ENCODE measurements at regions not wholly inside any gene's neighbourhood (a gene's known extent, or its start where the extent isn't known, plus 50 kb on each side); places are given as distances from the start of the nearest gene placed in this dataset.

DNA sequence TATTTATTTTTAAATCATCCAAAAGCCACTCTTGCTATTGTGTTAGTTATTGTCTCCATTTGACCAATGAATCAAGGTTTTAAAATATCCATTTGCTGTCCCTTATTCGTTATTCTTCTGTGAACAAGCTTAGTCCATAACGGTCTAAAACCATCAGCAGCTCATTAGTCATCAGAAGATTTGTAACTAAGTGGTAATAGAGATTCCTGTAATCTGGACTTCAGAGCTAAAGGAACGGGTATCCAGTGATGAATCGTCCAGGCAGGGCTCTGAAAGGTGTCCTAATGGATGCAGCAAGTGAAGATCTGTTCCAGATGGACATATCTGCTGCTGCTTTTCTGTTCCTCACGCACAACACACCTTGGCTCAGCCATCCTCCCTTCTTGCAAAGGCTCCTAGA, 362.7 kb upstream of the CFAP20DC start:
- no peak overlapping the region for H3K4me3 ChIP-seq (ENCODE audit: low read depth, low read length)
- TF ChIP-seq, protein P1, sequence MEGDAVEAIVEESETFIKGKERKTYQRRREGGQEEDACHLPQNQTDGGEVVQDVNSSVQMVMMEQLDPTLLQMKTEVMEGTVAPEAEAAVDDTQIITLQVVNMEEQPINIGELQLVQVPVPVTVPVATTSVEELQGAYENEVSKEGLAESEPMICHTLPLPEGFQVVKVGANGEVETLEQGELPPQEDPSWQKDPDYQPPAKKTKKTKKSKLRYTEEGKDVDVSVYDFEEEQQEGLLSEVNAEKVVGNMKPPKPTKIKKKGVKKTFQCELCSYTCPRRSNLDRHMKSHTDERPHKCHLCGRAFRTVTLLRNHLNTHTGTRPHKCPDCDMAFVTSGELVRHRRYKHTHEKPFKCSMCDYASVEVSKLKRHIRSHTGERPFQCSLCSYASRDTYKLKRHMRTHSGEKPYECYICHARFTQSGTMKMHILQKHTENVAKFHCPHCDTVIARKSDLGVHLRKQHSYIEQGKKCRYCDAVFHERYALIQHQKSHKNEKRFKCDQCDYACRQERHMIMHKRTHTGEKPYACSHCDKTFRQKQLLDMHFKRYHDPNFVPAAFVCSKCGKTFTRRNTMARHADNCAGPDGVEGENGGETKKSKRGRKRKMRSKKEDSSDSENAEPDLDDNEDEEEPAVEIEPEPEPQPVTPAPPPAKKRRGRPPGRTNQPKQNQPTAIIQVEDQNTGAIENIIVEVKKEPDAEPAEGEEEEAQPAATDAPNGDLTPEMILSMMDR (IDR thresholded peaks at IDR 0.05; ENCODE audit: low read depth, low read length), result no peak

DNA sequence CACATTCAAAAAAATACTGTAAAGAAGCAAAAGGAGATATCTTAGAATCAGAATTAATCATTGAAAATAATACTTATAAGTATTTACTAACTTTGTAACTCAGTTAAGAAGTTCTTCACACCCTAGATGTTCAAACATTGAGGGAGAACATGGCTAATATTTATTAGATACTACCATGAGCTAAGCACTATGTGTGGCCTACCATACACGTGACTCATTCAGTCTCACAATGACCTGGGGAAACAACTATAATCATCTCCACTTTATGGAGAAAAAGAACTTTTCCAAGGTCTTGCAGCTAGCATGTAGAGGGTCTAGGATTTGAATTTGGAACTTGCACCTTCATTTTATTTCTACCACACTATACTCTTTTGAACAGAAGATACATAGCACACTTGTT, 361.9 kb upstream of the CFAP20DC start:
- no peak overlapping the region for H3K4me3 ChIP-seq (ENCODE audit: low read depth, low read length)
- TF ChIP-seq, protein P1 (IDR thresholded peaks at IDR 0.05; ENCODE audit: low read depth, low read length), result no peak

DNA sequence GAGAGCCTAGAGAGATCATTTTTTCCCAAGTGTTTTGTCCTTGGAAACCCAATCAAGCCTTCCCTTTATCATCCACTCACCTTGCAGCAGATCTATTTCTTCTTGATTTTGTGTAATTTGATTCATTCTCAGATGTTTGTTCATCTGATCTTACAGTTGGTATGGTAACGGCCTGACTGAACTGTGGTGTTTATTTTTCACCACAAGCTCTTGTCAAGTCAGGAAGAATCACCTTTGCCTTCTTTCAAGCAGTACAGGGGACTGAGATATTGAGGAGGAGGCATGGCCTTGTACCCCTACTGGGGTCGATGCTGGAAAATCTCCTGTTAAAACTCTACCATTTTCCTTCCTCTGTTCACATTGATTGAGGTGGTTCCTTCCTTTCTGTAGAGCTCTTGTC, 361.4 kb upstream of the CFAP20DC start:
- TF ChIP-seq, protein P1 (IDR thresholded peaks at IDR 0.05; ENCODE audit: low read depth, low read length), result no peak
- no peak overlapping the region for H3K4me3 ChIP-seq (ENCODE audit: low read depth, low read length)

DNA sequence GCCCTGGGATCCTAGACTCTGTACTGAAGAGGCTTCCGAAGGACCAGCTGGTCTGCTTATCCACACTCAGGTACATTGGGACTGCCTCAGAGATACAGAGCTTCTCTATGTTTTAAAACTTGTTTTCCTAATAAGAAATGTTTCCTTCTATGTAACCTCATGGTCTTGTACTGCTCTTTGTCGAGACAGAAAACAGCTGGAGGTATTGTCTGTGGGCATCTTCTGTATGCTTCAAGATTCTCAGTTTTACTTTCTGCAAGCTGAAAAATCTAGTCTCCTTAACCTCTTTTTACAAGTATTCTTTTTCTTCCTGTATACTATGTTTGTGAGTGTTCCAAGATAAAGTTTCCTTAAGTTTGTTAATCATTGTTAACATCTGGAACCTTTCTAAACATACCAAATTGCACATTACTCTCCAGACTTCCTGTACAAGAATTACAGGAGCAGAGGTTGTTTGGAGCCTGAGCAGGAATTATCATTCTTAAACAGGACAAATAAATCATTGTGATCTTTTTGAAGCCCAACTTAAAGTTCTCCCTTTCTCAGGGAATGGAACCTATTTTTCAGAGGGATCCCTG, 358.3 kb upstream of the CFAP20DC start:
- TF ChIP-seq, protein P1 (IDR thresholded peaks at IDR 0.05; ENCODE audit: low read depth, low read length), result no peak

DNA sequence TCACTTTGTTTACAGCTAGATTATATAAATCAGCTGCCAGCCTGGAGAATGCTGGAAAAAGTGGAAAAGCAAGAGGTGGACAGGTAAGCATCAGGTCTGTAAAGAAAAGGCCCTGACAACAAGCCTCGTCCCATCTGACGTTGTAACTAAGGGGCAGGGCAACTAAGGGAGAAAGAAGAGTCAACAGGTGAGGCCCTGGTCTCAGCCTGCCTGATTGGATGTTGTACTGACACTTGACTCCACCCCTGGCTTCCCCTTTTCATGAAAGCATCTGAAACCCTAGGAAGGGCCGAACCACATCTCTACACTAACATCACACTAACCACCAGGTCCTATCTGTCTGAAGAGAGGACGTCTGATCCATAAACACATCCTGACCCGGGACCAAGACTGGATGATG, 357.6 kb upstream of the CFAP20DC start:
- no peak overlapping the region for H3K4me3 ChIP-seq (ENCODE audit: low read depth, low read length)
- TF ChIP-seq, protein P1 (IDR thresholded peaks at IDR 0.05; ENCODE audit: low read depth, low read length), result no peak

More for the DNA sequence above, 358.3 kb upstream of the CFAP20DC start:
- no peak overlapping the region for H3K4me3 ChIP-seq (ENCODE audit: low read depth, low read length)

DNA sequence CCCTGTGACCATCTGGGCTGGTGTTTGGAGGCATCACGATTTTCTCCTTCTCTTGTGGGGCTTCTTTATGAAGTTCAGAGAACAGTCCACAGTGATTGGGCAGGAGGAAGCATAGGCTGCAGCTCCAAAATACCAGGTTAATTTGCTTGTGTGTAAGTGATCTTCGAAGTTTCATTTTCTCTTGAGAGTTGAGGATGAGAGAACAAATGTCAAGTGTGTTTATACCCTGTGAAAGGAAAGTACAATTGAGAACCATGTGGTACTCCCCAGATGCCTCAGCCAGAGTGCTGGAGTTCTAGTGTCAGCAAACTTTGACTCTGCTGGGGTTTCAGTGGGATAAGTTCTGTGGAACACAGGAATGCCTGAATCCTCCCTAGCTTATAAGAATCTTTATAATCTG, 357.1 kb upstream of the CFAP20DC start:
- H3K4me3 ChIP-seq (ENCODE audit: low read depth, low read length), result no peak overlapping the region
- TF ChIP-seq, protein P1 (IDR thresholded peaks at IDR 0.05; ENCODE audit: low read depth, low read length), result no peak

DNA sequence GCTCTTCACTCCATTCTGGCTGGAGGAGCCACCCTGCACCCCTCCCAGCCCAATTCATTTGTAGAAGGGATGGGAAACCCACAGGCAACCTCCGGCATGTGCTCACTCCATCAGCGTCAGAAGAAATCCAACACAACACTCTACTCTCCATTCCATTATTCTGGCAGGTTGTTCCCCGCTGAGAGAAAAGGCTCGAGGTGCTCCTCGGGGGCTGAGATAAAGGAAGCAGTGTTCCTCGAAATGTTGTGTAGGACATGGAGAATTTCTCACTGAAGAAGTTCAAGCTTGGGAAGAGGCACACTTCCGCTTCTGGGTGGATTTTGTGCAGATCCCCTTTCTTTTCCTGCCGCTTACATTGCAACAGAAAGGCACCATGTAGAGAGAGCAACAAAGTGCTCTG, 355.0 kb upstream of the CFAP20DC start:
- TF ChIP-seq, protein P1 (IDR thresholded peaks at IDR 0.05; ENCODE audit: low read depth, low read length), result no peak
- H3K4me3 ChIP-seq (ENCODE audit: low read depth, low read length), result no peak overlapping the region

Measured in WI38 (cell line).